ENCODE measurements at regions not wholly inside any gene's neighbourhood (a gene's known extent, or its start where the extent isn't known, plus 50 kb on each side); places are given as distances from the start of the nearest gene placed in this dataset.
"Not testable (repeated sequence)": the region's sequence is repeated elsewhere in the genome, so short reads cannot be mapped to it uniquely, and the experiment has no call there.

- H3K4me1 ChIP-seq (ENCODE audit: control insufficient read depth in 5 of 5, insufficient read depth in 5 of 5, low read length in 5 of 5), result no peaks in the 10 kb centered on the region
- peaks cover 0 to 2% (median 0%) of the 10 kb centered on the region in 5 donors for H3K9me3 ChIP-seq (ENCODE audit: control insufficient read depth in 5 of 5, low read length in 5 of 5)
- no peaks in the 10 kb centered on the region for H3K27me3 ChIP-seq (ENCODE audit: control insufficient read depth in 5 of 5, insufficient read depth in 4 of 5, low read length in 5 of 5)
- no peaks in the 10 kb centered on the region for H3K36me3 ChIP-seq (ENCODE audit: control insufficient read depth in 5 of 5, insufficient read depth in 5 of 5, low read length in 5 of 5)
- no peak overlapping the region for H3K9ac ChIP-seq (ENCODE audit: low read length in 5 of 5)
- no peak overlapping the region for H3K27ac ChIP-seq (ENCODE audit: low read depth, low read length)
- H3K4me3 ChIP-seq (ENCODE audit: low read depth in 1 of 5, low read length in 5 of 5), result no peak overlapping the region
Measured at GRCh38 chr11:21769188-21769587, 423.7 kb upstream of the ANO5 start.

- Histone ChIP-seq H3K4me3 (ENCODE audit: low read depth in 1 of 5, low read length in 5 of 5) (no peak overlapping the region), H3K27me3 (ENCODE audit: control insufficient read depth in 5 of 5, insufficient read depth in 4 of 5, low read length in 5 of 5) (no peaks in the 10 kb centered on the region), H3K27ac (ENCODE audit: low read depth, low read length) (no peak overlapping the region), H3K4me1 (ENCODE audit: control insufficient read depth in 5 of 5, insufficient read depth in 5 of 5, low read length in 5 of 5) (no peaks in the 10 kb centered on the region), H3K36me3 (ENCODE audit: control insufficient read depth in 5 of 5, insufficient read depth in 5 of 5, low read length in 5 of 5) (no peaks in the 10 kb centered on the region), H3K9ac (ENCODE audit: low read length in 5 of 5) (no peak overlapping the region), H3K9me3 (ENCODE audit: control insufficient read depth in 5 of 5, low read length in 5 of 5) (peaks cover 0 to 3% (median 0%) of the 10 kb centered on the region in 5 donors)
Measured at GRCh38 chr11:21771097-21771496, 421.8 kb upstream of the ANO5 start.

DNA sequence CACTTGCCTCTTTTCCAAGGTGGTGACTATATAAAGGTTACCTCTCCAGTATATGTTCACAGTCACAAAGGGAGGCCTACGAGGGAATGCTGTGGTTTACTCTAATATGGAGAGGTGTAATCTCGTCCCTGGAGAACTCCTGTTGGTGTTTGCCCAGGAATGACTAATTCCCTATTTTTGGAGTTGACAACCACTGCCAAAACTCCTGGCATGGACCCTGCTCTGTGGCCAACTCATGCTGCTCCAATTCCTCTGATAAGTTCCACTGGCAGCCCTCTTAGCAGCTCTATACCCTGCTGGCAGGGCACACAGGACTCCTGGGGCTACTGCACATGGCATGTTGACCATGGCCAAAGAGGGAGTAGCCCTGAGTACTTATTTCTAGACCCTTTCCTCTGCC, 418.7 kb upstream of the ANO5 start:
- H3K9me3 ChIP-seq (ENCODE audit: control insufficient read depth in 5 of 5, low read length in 5 of 5), result peaks cover 0 to 3% (median 0%) of the 10 kb centered on the region in 5 donors
- H3K4me1 ChIP-seq (ENCODE audit: control insufficient read depth in 5 of 5, insufficient read depth in 5 of 5, low read length in 5 of 5), result no peaks in the 10 kb centered on the region
- no peaks in the 10 kb centered on the region for H3K27me3 ChIP-seq (ENCODE audit: control insufficient read depth in 5 of 5, insufficient read depth in 4 of 5, low read length in 5 of 5)
- H3K36me3 ChIP-seq (ENCODE audit: control insufficient read depth in 5 of 5, insufficient read depth in 5 of 5, low read length in 5 of 5), result no peaks in the 10 kb centered on the region
- no peak overlapping the region for H3K27ac ChIP-seq (ENCODE audit: low read depth, low read length)
- no peak overlapping the region for H3K4me3 ChIP-seq (ENCODE audit: low read depth in 1 of 5, low read length in 5 of 5)
- no peak overlapping the region for H3K9ac ChIP-seq (ENCODE audit: low read length in 5 of 5)

- H3K4me3 ChIP-seq (ENCODE audit: low read depth in 1 of 5, low read length in 5 of 5), result no peak overlapping the region
- no peak overlapping the region for H3K27ac ChIP-seq (ENCODE audit: low read depth, low read length)
- H3K9ac ChIP-seq (ENCODE audit: low read length in 5 of 5), result no peak overlapping the region
- peaks cover 0 to 3% (median 0%) of the 10 kb centered on the region in 5 donors for H3K9me3 ChIP-seq (ENCODE audit: control insufficient read depth in 5 of 5, low read length in 5 of 5)
- H3K27me3 ChIP-seq (ENCODE audit: control insufficient read depth in 5 of 5, insufficient read depth in 4 of 5, low read length in 5 of 5), result no peaks in the 10 kb centered on the region
- no peaks in the 10 kb centered on the region for H3K36me3 ChIP-seq (ENCODE audit: control insufficient read depth in 5 of 5, insufficient read depth in 5 of 5, low read length in 5 of 5)
- no peaks in the 10 kb centered on the region for H3K4me1 ChIP-seq (ENCODE audit: control insufficient read depth in 5 of 5, insufficient read depth in 5 of 5, low read length in 5 of 5)
Measured at GRCh38 chr11:21775911-21776310, 417.0 kb upstream of the ANO5 start.

DNA sequence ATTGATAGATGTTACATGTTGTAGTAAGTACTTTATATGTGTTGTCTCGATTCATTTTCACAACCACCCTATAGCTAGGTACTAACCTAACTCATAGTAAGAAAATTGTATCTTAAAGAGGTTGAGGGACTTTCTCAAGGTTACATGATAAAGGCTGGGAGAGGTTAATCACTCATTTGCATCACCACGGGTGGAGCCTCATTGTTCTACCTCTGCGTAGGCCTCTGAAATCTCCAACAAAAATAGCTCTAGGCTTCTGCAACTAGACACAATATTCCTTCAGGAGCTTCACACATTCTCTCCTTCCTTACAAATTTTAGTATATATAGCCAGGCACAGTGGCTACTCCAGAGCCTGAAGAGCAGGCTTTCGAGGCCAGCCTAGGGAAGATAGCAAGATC, 408.9 kb upstream of the ANO5 start:
- Histone ChIP-seq H3K27me3 (ENCODE audit: control insufficient read depth in 5 of 5, insufficient read depth in 4 of 5, low read length in 5 of 5) (no peaks in the 10 kb centered on the region), H3K36me3 (ENCODE audit: control insufficient read depth in 5 of 5, insufficient read depth in 5 of 5, low read length in 5 of 5) (no peaks in the 10 kb centered on the region), H3K27ac (ENCODE audit: low read depth, low read length) (no peak overlapping the region), H3K9me3 (ENCODE audit: control insufficient read depth in 5 of 5, low read length in 5 of 5) (peaks cover 0 to 2% (median 0%) of the 10 kb centered on the region in 5 donors), H3K4me1 (ENCODE audit: control insufficient read depth in 5 of 5, insufficient read depth in 5 of 5, low read length in 5 of 5) (no peaks in the 10 kb centered on the region), H3K9ac (ENCODE audit: low read length in 5 of 5) (no peak overlapping the region), H3K4me3 (ENCODE audit: low read depth in 1 of 5, low read length in 5 of 5) (no peak overlapping the region)

DNA sequence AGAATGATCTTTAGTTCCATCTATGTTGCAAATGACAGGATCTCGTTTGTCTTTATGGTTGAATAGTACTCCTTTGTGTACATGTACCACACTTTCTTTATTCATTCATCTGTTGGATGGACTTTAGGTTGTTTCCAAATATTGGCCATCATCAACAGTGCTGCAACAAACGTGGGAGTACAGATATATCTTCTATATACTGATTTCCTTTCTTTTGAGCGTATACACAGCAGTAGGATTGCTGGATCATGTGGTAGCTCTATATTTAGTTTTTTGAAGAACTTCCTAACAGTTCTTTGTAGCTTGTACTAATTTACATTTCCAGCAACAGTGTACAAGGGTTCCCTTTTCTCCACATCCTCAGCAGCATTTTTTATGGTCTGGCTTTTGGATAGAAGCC, 407.5 kb upstream of the ANO5 start:
- Histone ChIP-seq H3K27me3 (ENCODE audit: control insufficient read depth in 5 of 5, insufficient read depth in 4 of 5, low read length in 5 of 5) (no peaks in the 10 kb centered on the region), H3K9ac (ENCODE audit: low read length in 5 of 5) (no peak overlapping the region), H3K9me3 (ENCODE audit: control insufficient read depth in 5 of 5, low read length in 5 of 5) (peaks cover 0 to 8% (median 5%) of the 10 kb centered on the region in 5 donors), H3K27ac (ENCODE audit: low read depth, low read length) (no peak overlapping the region), H3K36me3 (ENCODE audit: control insufficient read depth in 5 of 5, insufficient read depth in 5 of 5, low read length in 5 of 5) (no peaks in the 10 kb centered on the region), H3K4me1 (ENCODE audit: control insufficient read depth in 5 of 5, insufficient read depth in 5 of 5, low read length in 5 of 5) (no peaks in the 10 kb centered on the region), H3K4me3 (ENCODE audit: low read depth in 1 of 5, low read length in 5 of 5) (no peak overlapping the region)

- peaks cover 0 to 6% (median 0%) of the 10 kb centered on the region in 5 donors for H3K9me3 ChIP-seq (ENCODE audit: control insufficient read depth in 5 of 5, low read length in 5 of 5)
- no peak overlapping the region for H3K4me3 ChIP-seq (ENCODE audit: low read depth in 1 of 5, low read length in 5 of 5)
- no peaks in the 10 kb centered on the region for H3K4me1 ChIP-seq (ENCODE audit: control insufficient read depth in 5 of 5, insufficient read depth in 5 of 5, low read length in 5 of 5)
- no peak overlapping the region for H3K27ac ChIP-seq (ENCODE audit: low read depth, low read length)
- H3K36me3 ChIP-seq (ENCODE audit: control insufficient read depth in 5 of 5, insufficient read depth in 5 of 5, low read length in 5 of 5), result no peaks in the 10 kb centered on the region
- no peak overlapping the region for H3K9ac ChIP-seq (ENCODE audit: low read length in 5 of 5)
- no peaks in the 10 kb centered on the region for H3K27me3 ChIP-seq (ENCODE audit: control insufficient read depth in 5 of 5, insufficient read depth in 4 of 5, low read length in 5 of 5)
Measured at GRCh38 chr11:21794306-21794705, 398.6 kb upstream of the ANO5 start.

- Histone ChIP-seq H3K4me1 (ENCODE audit: control insufficient read depth in 5 of 5, insufficient read depth in 5 of 5, low read length in 5 of 5) (no peaks in the 10 kb centered on the region), H3K27me3 (ENCODE audit: control insufficient read depth in 5 of 5, insufficient read depth in 4 of 5, low read length in 5 of 5) (no peaks in the 10 kb centered on the region), H3K27ac (ENCODE audit: low read depth, low read length) (no peak overlapping the region), H3K9me3 (ENCODE audit: control insufficient read depth in 5 of 5, low read length in 5 of 5) (peaks cover 0 to 5% (median 0%) of the 10 kb centered on the region in 5 donors), H3K9ac (ENCODE audit: low read length in 5 of 5) (no peak overlapping the region), H3K4me3 (ENCODE audit: low read depth in 1 of 5, low read length in 5 of 5) (no peak overlapping the region), H3K36me3 (ENCODE audit: control insufficient read depth in 5 of 5, insufficient read depth in 5 of 5, low read length in 5 of 5) (no peaks in the 10 kb centered on the region)
Measured at GRCh38 chr11:21798216-21798615, 394.7 kb upstream of the ANO5 start.

DNA sequence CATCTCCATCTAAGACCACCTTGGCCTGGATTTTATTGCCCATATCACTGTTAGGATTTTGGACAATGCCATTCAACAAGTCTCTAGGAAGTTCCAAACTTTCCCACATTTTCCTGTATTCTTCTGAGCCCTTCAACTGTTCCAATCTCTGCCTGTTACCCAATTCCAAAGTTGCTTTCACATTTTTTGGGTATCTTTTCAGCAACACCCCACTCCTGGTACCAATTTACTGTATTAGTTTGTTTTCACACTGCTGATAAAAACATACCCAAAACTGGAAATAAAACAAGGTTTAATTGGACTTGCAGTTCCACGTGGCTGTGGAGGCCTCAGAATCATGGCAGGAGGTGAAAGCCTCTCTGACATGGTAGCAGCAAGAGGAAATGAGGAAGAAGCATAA, 388.4 kb upstream of the ANO5 start:
- H3K27ac ChIP-seq (ENCODE audit: low read depth, low read length); H3K36me3 ChIP-seq (ENCODE audit: control insufficient read depth in 5 of 5, insufficient read depth in 5 of 5, low read length in 5 of 5); H3K27me3 ChIP-seq (ENCODE audit: control insufficient read depth in 5 of 5, insufficient read depth in 4 of 5, low read length in 5 of 5); H3K4me1 ChIP-seq (ENCODE audit: control insufficient read depth in 5 of 5, insufficient read depth in 5 of 5, low read length in 5 of 5); H3K9ac ChIP-seq (ENCODE audit: low read length in 5 of 5); H3K4me3 ChIP-seq (ENCODE audit: low read depth in 1 of 5, low read length in 5 of 5): not testable (repeated sequence)
- H3K9me3 ChIP-seq (ENCODE audit: control insufficient read depth in 5 of 5, low read length in 5 of 5), result peaks cover 0 to 16% (median 3%) of the 10 kb centered on the region in 5 donors

DNA sequence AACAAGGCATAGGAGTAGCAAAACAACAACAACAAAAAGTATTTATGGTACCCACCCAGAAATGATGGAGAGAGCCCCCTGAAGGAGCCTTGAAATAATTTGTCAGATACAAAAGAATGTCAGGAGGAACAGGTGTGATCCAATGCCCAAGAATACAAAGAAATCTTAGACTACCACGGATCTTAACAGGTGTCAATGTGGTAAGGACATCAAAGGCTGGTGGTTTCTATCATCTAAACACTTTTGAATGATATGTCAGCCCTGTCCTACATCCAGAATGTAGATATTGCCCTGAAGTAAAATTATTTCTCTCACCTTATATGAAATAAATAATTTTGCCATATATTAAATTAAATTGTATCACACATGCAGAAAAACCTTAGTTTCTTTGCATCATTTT, 386.4 kb upstream of the ANO5 start:
- Histone ChIP-seq H3K4me3 (ENCODE audit: low read depth in 1 of 5, low read length in 5 of 5) (no peak overlapping the region), H3K9ac (ENCODE audit: low read length in 5 of 5) (no peak overlapping the region), H3K27ac (ENCODE audit: low read depth, low read length) (no peak overlapping the region), H3K27me3 (ENCODE audit: control insufficient read depth in 5 of 5, insufficient read depth in 4 of 5, low read length in 5 of 5) (no peaks in the 10 kb centered on the region), H3K4me1 (ENCODE audit: control insufficient read depth in 5 of 5, insufficient read depth in 5 of 5, low read length in 5 of 5) (no peaks in the 10 kb centered on the region), H3K9me3 (ENCODE audit: control insufficient read depth in 5 of 5, low read length in 5 of 5) (peaks cover 0 to 16% (median 5%) of the 10 kb centered on the region in 5 donors), H3K36me3 (ENCODE audit: control insufficient read depth in 5 of 5, insufficient read depth in 5 of 5, low read length in 5 of 5) (no peaks in the 10 kb centered on the region)

DNA sequence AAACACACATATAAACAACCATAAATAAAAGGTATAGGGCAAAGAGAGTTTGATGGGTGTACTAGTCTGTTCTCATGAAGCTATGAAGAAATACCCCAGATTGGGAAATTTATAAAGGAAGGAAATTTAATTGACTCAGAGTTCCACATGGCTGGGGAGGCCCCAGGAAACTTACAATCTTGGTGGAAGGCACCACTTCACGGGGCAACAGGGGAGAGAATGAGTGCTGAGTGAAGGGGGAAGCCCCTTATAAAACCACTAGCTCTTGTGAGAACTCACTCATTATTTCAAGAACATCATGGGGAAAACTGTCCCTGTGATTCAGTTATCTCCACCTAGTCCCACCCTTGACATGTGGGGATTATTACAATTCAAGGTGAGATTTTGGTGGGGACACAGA, 385.9 kb upstream of the ANO5 start:
- no peaks in the 10 kb centered on the region for H3K36me3 ChIP-seq (ENCODE audit: control insufficient read depth in 5 of 5, insufficient read depth in 5 of 5, low read length in 5 of 5)
- peaks cover 0 to 13% (median 5%) of the 10 kb centered on the region in 5 donors for H3K9me3 ChIP-seq (ENCODE audit: control insufficient read depth in 5 of 5, low read length in 5 of 5)
- H3K9ac ChIP-seq (ENCODE audit: low read length in 5 of 5), result no peak overlapping the region
- no peak overlapping the region for H3K4me3 ChIP-seq (ENCODE audit: low read depth in 1 of 5, low read length in 5 of 5)
- no peaks in the 10 kb centered on the region for H3K4me1 ChIP-seq (ENCODE audit: control insufficient read depth in 5 of 5, insufficient read depth in 5 of 5, low read length in 5 of 5)
- no peaks in the 10 kb centered on the region for H3K27me3 ChIP-seq (ENCODE audit: control insufficient read depth in 5 of 5, insufficient read depth in 4 of 5, low read length in 5 of 5)
- no peak overlapping the region for H3K27ac ChIP-seq (ENCODE audit: low read depth, low read length)

All from subcutaneous abdominal adipose tissue (tissue), 5 donors.